ENCODE measurements at regions not wholly inside any gene's neighbourhood (a gene's known extent, or its start where the extent isn't known, plus 50 kb on each side); places are given as distances from the start of the nearest gene placed in this dataset.
"Not testable (repeated sequence)": the region's sequence is repeated elsewhere in the genome, so short reads cannot be mapped to it uniquely, and the experiment has no call there.

GRCh38 chr1:166695834-166696233, 143.4 kb upstream of the POGK start:
- DNase-seq (ENCODE audit: low spot score): not testable (repeated sequence)

GRCh38 chr1:166698771-166699170, 140.5 kb upstream of the POGK start:
- DNase-seq (ENCODE audit: low spot score): no peak

GRCh38 chr1:166699613-166700012, 139.7 kb upstream of the POGK start:
- no peak for DNase-seq (ENCODE audit: low spot score)

- no peak for DNase-seq (ENCODE audit: low spot score)
Observed at GRCh38 chr1:166700696-166701095, 138.6 kb upstream of the POGK start.

- no peak for DNase-seq (ENCODE audit: low spot score)
Observed at GRCh38 chr1:166701603-166702100, 137.6 kb upstream of the POGK start.

- DNase-seq (ENCODE audit: low spot score): no peak
Observed at GRCh38 chr1:166703141-166703540, 136.1 kb upstream of the POGK start.

GRCh38 chr1:166703726-166704462, 135.4 kb upstream of the POGK start:
- DNase-seq (ENCODE audit: low spot score): no peak

- no peak for DNase-seq (ENCODE audit: low spot score)
Observed at GRCh38 chr1:166705376-166706289, 133.6 kb upstream of the POGK start.

GRCh38 chr1:166716620-166717019, 122.7 kb upstream of the POGK start:
- DNase-seq (ENCODE audit: low spot score): no peak

GRCh38 chr1:166721145-166721544, 118.1 kb upstream of the POGK start:
- DNase-seq (ENCODE audit: low spot score): no peak

- DNase-seq (ENCODE audit: low spot score): no peak
Observed at GRCh38 chr1:166730299-166730888, 108.9 kb upstream of the POGK start.

GRCh38 chr1:166738140-166738539, 101.1 kb upstream of the POGK start:
- DNase-seq (ENCODE audit: low spot score): no peak

- DNase-seq (ENCODE audit: low spot score): no peak
Observed at GRCh38 chr1:166738873-166739272, 100.4 kb upstream of the POGK start.

GRCh38 chr1:166740668-166741276, 98.5 kb upstream of the POGK start:
- no peak for DNase-seq (ENCODE audit: low spot score)

- DNase-seq (ENCODE audit: low spot score): no peak
Observed at GRCh38 chr1:166763318-166763717, 76.0 kb upstream of the POGK start.

- DNase-seq (ENCODE audit: low spot score): no peak
Observed at GRCh38 chr1:166766942-166767341, 72.3 kb upstream of the POGK start.

GRCh38 chr1:166784646-166785045, 54.6 kb upstream of the POGK start:
- not testable (repeated sequence) for DNase-seq (ENCODE audit: low spot score)

GRCh38 chr1:166785987-166786386, 53.3 kb upstream of the POGK start:
- no peak for DNase-seq (ENCODE audit: low spot score)

GRCh38 chr1:166789286-166789685, 50.0 kb upstream of the POGK start:
- DNase-seq (ENCODE audit: low spot score): no peak

All from HuH-7.5 (cell line).